Activated CD4-positive, CD25-positive, alpha-beta regulatory T cell treated with anti-CD3 and anti-CD28 coated beads, Interleukin-2, amount 50 U/mL, for 72 hours (primary cell): ENCODE measurements at regions not wholly inside any gene's neighbourhood (a gene's known extent, or its start where the extent isn't known, plus 50 kb on each side); places are given as distances from the start of the nearest gene placed in this dataset.
"Not testable (repeated sequence)": the region's sequence is repeated elsewhere in the genome, so short reads cannot be mapped to it uniquely, and the experiment has no call there.

ENCODE experiments used
- DNase-seq: peaks from one replicate; pipeline ENCODE4 v3.0.0; 2021

DNA sequence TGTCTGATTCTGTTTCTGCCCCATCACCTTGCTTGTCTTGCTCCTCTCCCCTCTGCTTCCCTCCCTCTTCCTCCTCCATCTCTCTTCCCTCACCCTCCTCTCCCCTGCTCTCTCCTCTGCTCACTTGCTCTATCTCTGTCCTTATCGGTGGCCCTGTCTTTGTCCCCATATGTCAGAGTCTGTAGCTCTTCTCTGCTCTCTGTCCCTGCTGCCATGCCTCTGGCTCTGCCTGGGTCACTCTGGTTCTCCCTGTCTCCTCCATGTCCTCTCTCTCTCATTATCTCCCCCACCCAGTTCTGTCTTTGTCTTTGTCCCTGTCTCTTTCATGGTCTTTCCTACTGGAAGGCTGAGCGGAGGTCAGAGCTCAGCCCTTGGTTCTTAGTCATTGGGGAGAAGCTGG, 169.1 kb upstream of the NLRP1 start:
- DNase-seq = no peak

DNA sequence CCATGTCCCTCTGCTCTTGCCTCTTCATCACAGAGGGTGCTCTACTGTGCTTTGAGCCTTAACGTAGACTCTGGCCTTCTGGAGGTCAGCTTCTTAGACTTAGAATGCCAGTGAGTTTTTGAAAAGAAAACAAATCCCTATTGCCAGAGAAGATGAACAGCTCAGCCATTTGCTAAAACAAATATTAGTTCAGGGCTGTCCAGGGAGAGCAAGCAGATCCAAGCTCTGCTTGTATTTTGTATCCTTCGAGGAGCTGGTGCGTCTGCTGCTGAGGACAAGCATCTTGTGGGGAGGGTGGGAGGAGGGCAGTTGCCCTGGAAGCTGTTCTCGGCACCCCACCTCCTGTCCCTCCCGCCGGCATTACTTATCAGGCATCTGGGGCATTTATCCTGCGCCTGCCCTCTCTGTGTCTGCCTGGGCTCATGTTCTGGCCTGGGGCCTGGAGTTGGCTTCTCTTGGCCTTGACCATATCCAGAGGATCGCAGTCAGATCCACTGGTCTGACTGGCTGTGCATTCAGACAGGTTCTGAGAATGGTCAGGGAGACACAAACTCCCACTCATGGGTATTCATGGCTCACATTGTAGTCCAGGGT, 173.1 kb upstream of the NLRP1 start:
- DNase-seq = no peak

DNA sequence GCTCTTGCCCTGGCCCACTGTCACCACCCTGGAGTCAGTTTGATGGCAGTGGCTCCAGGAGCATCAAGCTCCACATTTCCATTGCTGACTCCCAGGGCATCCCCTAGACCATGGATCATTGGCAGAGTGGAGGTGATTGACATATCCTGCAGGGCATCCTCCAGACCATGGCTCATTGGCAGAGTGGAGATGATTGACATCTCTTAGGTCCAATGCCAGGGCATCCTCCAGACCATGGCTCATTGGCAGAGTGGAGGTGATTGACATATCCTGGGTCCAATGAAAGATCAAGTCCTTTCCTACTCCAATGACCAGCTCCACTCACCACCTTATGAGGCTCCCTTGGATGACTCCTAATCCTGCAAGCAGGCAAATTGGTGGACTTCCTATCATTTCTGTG, 174.3 kb upstream of the NLRP1 start:
- DNase-seq = no peak

DNA sequence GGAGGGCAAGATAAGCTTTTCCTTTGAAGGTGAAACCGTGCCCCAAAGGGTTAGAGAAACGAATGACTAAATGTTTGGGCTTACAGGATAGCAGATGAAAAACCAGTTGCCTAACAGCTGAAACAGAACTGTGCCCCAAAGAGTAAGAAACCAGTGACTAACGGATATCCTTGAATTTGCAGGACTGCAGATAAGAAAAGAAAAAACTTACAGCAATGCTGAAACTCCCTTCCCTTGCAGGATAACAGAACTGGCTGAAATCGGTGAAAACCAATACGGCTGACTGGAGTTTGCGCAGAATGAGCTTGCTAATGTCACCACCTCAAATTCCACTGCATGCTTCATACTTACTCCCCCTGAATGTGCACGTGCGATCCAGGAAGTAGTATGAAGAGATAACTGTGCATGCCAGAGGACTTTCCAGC, 175.2 kb upstream of the NLRP1 start:
- no peak for DNase-seq

DNA sequence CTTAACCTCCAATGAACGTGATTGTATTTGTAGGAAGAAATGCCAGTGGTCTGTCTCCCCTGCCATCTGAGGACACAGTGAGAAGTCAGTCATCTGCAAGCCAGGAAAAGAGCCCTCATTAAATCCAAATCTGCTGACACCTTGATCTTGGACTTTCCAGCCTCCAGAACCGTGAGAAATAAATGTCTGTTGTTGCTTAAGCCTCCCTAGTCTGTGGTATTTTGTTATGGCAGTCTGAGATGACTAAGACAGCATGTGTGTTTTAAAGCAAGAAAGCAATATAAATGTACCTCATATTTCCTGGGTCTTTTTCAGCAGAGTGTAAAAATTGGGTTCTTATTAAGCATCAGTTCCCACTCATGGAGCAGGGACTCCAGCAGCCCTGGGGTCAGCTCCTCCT, 177.9 kb upstream of the NLRP1 start:
- no peak for DNase-seq

DNA sequence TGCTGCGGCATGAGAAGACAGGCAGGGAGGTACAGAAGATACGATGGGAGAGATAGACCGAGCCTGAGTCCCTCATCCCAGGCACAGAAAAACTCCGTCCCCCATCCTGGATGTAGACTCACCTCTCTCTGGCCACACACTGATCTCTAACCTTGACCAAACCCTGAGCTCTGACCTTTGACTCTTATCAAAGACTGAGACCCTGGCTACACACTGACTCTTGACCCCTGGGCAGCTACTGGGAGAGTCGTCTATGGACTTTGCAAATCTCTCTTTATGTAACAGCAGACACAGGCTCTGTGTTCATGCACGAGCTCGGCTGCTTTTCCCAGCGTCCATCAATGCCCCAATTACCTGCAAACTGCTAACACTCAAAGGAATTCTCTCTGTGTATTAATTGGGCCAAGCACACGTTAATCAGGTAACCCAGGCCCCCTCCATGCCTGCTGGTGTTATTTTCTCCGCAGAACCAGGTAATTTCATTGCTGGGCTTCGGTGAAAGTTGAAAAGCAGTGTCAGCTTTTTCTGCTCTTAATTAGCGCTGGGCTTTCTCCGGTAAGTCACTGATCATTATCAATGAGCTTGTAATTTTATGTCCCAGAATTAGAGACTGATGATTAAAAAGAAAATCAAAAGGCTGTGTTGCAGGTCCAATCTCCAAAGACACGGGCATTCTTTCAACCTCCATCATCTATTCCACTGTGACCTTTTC, 179.4 kb upstream of the NLRP1 start:
- DNase-seq = no peak

DNA sequence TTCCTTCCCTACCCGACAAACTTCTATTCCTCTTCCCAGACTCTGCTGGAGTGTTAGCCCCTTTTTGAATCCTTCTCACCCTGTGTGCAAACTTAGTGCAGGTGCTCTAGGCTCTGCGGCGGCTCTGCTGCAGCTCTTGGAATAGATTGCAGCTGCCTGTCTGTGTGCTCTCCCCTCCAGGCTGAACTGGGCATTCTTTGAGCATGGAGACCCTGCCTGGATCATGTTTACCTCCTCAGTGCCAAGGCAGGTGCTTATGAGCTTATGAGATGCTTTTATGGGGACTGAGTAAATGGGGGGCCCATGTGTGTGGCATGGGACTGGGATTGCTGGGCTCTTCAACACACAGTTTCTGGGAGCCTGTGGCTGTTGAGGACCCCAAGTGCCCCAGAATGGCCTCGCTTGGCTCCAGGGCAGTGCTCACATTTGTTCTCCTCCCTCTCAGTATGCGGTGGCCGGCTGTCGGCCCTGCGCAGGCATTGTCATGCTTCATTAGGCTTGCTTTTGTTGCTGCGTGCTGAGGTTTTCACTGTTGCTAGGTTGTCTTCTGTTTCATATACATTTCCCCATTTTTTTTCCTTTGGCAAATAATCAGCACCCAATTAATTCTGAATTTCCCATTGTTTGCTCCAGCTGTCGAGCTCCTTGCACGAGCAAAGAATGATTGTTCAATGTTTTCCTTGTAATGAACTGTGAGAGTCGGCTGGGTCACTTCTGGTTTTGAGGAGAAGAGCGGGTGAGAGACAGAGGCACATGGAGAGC, 185.5 kb upstream of the NLRP1 start:
- no peak for DNase-seq

DNA sequence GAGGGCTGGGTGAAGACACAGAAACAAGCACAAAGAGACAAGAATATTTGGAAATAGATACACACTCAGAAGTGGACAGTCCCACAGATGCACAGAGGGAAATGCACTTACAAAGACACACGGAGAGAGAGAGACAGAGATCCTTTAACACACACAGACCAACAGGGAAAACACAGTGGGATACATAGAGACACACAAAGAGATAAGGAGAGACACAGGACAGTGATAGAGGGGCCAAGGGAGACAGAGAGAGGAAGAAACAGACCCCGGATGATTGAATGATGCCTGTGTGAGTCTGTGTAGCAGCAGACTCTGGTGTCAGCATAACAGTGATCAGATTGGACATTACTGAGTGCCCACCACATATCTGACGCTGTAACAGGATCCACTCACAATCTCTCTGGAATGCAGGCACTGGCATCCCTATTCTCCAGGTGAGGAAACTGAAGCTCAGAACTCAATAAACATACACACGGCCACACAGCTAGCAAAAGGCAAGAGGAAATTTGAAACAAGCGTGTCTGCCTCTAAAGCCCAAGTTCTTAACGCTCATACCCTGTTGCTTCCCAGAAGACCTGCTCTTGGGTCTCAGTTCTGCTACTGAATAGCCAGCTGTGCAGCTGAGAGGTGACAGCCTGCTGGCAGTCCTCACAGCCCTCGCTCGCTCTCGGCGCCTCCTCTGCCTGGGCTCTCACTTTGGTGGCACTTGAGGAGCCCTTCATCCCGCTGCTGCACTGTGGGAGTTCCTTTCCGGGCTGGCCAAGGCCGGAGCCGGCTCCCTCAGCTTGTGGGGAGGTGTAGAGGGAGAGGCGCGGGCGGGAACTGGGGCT, 186.3 kb upstream of the NLRP1 start:
- no peak for DNase-seq

DNA sequence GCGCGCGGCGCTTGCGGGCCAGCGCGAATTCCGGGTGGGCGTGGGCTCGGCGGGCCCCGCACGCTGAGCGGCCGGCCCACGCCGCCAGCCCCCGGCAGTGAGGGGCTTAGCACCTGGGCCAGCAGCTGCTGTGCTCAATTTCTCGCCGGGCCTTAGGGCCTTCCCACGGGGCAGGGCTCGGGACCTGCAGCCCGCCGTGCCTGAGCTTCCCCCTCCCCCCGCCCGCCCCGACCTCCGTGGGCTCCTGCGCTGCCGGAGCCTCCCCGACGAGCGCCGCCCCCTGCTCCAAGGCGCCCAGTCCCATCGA, 186.9 kb upstream of the NLRP1 start:
- DNase-seq = not testable (repeated sequence)

DNA sequence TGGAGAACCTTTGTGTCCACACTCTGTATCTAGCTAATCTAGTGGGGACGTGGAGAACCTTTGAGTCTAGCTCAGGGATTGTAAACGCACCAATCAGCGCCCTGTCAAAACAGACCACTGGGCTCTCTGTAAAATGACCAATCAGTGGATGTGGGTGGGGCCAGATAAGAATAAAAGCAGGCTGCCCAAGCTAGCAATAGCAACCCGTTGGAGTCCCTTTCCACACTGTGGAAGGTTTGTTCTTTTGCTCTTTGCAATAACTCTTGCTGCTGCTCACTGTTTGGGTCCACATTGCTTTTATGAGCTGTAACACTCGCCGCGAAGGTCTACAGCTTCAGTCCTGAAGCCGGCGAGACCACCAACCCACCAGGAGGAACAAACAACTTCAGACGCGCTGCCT, 187.7 kb upstream of the NLRP1 start:
- not testable (repeated sequence) for DNase-seq

DNA sequence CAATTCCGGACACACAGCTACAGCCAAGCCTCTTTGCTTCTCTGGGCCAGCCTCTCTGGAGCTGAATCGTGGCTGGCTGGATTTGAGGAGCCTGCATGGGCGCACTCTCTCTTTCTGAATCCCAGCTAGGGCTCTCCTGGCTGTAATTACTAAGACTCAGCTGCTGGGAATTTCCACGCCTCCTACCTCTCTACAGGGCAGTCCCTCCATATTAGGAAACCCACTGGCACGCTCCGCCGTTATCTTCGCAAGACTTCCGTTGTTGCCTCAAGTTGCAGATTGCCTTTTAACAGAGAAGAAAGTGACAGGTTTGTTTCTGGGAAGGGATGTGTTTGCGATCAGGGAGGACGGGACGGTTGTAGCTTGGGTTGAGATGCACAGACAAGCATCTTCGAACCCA, 188.4 kb upstream of the NLRP1 start:
- DNase-seq = no peak

DNA sequence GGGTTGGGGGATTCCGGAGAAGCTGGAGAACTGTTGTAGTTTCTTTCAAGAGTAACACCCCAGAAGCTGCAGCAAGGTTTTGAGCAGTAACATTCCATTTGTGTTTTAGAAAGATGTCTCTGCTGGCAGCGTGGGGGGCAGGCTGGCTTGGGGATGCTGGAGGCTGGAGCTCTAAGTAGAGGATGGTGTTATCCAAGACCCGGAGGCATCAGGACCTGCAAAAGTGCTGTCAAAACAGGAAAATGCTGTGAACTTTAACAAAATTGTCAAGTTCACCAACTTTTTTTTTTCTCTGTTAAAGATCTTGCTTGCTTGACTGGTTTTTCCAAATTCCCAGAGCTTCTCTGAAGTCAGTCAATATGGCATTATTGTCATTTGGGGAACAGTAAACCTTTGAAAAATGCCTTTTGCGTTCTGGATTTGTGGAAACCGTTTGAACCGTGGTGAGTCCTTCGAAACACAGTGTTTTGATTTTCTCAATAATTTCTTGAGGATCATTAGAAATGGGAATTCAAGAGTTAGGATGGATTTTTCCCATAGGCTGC, 189.6 kb upstream of the NLRP1 start:
- DNase-seq = no peak

DNA sequence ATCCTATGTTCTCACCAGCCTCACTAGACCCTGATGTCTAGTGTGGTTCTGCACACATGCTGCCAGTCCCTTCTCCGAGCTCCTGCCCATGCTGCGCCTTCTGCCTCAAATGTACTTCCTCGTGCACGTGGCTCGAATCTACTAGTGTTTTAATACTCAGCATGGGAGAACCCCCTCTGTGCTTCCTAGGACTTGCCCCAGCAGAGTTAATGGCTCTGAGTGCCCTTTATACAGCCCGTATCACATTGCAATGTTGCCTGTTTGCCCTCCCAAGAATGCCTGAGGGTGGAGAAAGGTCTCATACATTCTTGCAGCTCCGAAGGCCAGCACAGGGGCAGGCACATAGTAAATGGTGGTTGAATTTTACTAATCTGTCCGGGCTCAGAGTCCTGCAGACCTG, 190.8 kb upstream of the NLRP1 start:
- no peak for DNase-seq

DNA sequence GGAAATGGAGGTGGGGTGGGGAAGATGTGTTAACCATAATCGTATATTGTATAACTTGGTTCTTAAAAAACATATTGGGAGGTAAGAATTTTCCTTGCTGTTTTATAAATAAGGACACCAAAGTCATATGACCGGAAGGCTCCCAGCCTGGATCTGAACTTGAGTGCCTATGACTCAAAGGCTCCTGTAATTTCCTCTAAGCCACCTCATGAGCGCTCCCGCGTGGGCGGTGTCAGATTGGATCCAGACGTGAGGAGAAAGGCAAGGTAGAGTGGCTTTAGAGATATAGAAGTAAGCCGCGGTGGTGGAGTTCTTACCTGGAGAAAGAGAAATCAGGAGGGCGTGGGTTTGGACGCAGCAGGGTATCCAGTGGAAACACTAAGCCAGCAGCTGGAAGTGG, 196.2 kb upstream of the NLRP1 start:
- no peak for DNase-seq

DNA sequence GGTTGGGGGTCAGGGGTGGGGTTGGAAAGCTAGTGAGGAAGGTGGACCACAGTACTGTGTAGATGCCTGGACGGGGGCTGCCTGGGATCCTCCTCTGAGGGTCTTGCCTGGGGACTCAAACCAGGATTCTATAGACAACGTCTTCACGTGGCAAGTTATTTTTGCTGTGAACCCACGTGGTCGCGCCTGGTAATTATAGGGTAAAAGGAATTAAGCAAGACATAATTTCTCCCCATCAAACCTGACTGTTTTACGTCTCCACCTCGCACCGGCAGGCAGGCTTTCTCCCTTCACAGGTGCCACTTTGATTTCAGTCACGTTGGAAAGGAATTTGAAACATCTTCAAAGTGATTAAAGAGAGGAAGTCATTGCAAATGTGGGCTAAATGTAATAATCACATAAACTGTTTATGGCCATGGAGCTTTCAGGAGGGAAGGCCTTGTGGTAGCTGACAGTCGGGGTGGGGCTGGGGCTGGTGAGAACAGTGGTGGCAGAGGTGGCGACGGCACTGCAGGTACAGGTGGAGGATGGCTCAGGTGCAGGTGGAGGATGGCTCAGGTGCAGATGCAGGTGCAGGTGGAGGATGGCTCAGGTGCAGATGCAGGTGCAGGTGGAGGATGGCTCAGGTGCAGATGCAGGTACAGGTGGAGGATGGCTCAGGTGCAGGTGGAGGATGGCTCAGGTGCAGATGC, 197.1 kb upstream of the NLRP1 start:
- no peak for DNase-seq

DNA sequence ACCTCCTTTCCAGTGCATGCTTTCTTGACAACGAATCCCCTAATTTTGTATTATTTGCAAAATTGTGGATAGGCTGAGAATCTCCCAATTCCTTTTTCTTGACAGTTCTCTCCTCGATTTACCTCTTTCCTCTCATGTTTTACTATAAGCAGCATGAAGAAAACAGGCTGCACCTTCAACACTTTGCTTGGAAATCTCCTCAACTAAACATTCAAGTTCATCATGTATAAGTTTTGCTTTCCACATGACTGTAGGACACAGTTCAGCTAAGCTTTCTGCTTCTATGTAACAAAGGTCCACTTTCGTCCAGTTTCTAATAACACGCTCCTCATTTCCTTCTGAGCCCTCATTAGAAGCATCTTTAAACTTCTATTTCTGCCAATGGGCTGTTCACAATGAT, 199.0 kb upstream of the NLRP1 start:
- no peak for DNase-seq

DNA sequence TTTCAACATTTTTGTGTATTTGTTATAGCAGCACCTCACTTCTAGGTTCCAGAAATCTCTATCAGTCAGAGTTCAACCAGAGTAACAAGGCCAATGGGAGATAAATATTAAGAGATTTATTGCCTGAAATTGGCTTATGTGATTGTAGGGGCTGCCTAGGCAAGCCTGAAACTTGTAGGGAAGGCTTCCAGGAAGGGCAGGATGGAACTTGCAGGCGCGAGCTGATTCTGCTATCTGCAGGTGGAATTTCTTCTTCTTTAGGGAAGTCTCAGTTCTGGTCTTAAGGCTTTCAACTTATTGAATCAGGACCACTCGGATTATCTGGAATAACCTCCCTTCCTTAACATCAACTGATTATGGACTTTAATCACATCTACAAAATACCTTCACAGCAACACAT, 199.5 kb upstream of the NLRP1 start:
- DNase-seq = no peak

DNA sequence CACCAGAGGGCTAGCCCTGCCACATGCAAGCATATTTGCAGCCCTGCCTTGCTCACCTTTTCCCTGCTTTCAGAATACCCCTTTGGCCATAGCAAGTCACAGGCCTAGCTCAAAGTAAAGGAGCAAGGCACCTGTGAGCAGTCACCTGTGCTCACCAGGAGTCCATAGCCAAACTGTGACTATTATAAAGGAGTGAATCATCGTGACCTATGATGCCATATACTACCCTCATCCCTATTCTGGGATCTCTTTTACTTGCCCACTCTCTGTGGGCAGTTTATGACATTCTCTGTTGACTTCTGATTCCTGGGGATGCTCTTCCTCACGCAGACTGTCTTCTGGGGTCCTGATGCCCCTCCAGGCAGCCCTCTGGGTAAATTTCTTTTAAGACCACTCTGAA, 200.5 kb upstream of the NLRP1 start:
- DNase-seq = no peak

DNA sequence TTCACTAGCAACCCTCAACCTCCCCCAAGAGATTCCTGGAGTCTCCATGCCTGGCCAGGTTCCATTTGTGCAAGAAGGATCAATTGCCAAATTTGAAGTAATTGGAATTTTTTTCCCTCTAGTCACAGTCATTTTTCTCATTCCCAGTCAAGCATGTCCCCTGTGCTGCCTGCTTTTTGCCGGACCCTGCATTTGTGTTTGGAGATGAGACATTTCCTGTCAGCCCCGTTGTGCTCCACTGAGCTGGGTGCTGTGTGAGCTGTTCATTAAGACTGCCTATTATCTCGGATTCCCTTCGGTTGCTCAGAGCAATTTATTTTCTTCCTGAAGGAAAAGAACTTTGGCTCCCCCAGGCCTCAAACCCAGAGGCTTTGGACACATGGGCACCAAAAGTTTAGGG, 201.0 kb upstream of the NLRP1 start:
- DNase-seq = no peak

DNA sequence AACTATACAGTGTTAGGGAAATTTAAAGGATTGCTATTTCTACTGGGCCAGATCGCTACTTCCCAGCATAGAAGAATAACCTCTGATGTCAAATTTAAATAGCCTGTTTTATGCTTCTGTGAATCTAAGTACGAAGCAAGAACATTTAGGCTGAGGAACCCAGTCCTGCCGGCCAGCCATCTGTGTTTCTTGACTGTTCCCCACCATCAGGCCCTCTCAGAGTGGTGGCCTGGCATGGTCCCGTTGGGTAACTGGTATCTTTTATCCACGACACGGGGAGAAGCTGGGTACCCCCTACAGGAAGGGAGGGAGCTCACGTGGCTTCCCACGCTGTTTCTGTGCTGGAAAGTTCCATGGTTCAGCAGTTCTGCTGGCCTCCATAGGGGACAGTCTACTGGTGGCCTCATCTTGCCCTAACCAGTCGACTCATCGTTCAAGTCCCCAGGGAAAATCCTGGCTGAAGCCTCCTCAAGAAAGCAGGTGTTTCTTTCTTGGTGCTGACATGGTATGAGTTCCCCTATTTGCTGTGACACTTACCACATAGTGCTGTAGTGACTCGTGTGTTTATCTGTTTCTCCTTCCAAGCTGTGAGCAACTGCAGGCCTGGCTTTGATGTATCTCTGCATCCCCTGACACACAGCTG, 201.7 kb upstream of the NLRP1 start:
- no peak for DNase-seq

DNA sequence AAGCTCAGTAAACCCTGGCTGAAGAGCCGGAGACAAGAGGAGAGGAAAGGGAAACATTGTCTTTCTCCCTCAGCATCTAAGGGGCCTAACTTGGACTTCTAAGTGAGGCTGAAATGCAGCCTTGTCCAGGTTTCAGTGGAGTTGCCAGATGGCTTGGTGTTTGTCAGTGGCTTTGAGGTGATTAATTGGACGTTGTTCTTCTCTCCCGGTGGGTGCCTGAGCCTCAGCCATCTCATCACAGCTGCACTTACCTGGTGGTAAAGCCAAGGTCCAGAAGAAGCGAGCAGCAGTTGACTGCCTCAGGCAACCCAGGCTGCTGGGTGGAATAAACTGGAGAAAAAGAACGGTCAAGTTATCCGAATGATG, 202.2 kb upstream of the NLRP1 start:
- no peak for DNase-seq

DNA sequence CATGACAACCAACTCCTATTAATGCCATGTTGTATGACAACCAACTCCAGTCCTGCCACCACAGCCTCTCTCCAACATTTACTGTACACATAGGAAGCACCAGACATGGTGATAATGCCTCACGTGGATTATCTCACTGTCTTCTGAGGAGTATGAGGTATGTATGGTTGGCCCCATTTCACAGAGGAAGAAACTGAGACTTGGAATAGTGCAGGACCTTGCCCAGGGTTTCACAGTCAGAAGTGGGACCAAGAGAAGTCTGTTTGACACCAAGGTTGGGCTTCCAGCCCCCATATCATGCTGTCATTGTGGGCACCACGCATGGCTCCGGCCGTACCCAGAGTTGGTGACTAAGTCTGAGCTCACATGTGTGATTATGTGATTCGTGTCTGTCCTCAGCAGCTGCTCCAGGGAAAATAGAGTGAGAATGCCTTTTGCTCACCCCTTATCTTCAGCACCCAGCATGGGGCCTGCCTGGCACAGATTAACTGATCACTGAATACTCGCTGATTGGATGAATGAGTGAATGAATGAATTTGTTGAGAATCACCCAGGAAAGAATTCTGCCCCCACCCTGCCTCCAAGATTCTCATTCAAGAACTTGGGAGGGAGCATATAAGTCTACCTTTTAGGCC, 204.1 kb upstream of the NLRP1 start:
- no peak for DNase-seq
